ENCODE measurements at regions not wholly inside any gene's neighbourhood (a gene's known extent, or its start where the extent isn't known, plus 50 kb on each side); places are given as distances from the start of the nearest gene placed in this dataset.

DNA sequence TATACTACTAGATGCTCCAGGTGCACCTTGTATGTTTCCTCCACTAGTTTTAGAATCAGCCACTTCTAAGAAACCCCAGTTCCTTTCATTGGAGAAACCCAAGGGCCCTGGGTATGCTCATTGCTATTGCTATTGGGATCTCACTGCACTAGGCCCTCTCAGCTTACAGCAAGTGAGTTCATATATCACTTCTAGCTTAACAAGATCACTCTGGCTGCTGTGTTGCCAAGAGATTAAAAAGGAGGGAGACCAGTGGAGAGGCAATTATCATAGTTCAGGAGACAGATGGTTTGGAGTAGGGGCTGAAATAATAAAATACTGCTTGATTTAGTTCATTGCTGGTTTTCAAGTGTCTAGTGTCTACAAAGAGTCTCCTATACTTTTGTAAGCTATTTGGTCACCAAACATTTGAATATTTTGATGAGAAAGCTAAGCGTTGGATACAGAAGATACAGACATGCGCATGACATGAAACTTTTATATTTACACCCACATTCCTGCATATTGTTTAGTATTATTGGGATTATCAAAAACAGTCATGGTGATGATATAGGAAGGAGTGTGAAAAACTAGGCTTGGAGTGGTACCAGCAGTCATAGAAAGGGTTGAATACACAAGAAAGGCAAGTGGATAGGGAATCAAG is 671.9 kb downstream of the ADGRL2 start:
- DNase-seq (ENCODE audit: low spot score): no peak
- FAIRE-seq: no peak

DNA sequence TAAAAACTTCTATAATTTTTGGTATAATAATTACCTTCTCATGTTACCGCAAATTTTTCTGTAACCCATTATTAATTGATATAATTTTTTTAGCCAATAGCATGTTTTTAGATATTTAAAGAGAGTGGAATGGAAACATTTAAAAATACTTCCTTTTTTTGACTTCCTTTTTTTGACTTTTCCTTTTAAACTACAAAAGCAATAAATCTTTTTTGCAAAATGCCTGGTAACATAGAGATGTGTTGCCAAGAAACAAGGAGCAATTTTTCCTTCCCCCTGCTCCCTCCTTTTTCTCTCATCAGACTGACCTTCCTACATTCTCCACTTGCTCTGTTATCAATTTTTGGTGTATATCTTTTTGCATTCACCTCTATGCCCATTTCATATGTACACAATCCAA is 666.2 kb downstream of the ADGRL2 start:
- no peak for FAIRE-seq

GRCh38 chr1:82466416-82466815 is 665.7 kb downstream of the ADGRL2 start:
- FAIRE-seq: no peak
- DNase-seq (ENCODE audit: low spot score): no peak

More for the DNA sequence above, 666.2 kb downstream of the ADGRL2 start:
- no peak for DNase-seq (ENCODE audit: low spot score)

DNA sequence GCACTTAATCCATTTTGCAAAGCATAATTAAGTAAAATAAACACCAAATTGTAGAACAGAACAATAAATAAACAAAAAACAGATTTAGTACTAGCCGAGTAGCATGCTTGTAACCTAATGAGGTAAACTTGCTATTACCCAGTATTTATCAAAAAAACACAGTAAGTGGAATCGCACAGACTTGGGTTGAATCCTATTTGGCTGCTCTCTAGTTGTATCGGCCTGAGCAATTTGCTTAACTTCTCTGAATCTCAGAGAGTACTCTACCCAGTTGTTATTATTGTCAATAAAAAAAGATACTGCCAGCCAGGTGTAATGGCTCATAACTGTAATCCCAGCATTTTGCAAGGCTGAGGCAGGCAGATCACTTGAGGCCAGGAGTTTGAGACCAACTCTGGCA is 664.3 kb downstream of the ADGRL2 start:
- no peak for DNase-seq (ENCODE audit: low spot score)
- FAIRE-seq: no peak

DNA sequence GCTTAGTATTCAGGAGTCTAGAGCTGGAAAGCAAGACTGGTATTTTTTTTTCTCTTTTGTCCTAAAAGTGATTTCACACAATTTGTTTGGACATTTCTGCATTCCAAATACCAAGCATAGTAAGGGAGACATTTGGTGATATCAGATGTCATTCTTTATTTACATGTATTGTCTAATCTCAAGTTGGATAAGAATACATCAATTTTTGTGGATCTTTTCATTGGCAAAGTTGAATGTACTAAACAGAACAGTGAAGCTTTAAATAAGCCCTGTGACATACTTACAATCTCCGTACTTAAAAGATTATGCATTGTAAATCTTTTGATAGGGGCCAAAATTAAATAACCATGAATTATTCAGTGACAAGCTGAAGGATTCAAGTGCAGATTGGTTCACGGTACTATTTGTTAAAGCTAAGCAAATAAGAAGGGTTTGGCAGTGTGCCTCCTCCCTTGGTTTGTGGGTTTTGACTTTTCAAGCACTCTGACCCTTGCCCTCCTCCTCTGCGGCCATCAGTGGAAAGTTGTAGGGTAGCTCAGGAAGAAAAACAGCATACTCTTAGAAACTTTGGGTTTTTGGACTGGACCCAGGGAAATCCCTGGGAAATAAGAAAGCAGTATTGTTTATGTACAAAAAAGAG is 663.7 kb downstream of the ADGRL2 start:
- DNase-seq (ENCODE audit: low spot score): no peak

DNA sequence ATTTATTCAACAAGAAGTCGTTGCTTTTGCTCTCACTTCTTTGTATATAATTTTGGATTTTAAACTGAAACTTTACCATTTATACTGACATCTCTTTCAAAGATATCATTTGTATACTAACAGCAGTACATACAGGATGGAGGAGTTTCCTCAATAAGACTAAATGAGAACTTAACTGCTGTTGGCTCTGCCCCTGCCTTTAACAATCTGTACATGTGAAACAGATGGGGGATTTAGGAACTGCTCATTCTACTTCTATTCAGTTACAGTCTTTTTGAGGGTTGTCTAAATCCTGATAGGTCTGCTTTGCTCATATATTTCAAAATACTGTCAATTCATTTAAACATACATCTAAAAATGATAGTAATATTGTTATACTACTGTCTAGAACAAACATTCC is 663.2 kb downstream of the ADGRL2 start:
- FAIRE-seq (no peak), DNase-seq (ENCODE audit: low spot score) (no peak)

More for the DNA sequence above, 663.7 kb downstream of the ADGRL2 start:
- no peak for FAIRE-seq

DNA sequence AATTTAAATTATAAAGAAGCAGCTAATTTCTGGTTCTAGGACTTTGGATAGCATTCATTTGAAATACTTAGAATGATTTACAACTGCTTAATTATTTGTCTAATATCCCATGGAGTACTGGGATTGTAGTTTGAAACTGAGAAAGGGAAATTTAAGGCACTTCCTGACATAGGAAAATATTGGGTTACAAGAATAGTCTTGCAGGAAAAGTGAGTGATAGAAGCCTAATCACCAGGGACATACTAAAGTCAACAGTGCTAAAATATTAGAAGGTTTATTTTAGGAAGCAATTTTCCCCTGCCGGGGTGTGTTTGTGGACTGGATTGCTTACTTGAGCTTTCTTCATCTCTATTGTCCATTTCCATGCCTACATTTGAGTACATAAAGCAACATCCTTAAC is 661.6 kb downstream of the ADGRL2 start:
- FAIRE-seq (no peak), DNase-seq (ENCODE audit: low spot score) (no peak)

DNA sequence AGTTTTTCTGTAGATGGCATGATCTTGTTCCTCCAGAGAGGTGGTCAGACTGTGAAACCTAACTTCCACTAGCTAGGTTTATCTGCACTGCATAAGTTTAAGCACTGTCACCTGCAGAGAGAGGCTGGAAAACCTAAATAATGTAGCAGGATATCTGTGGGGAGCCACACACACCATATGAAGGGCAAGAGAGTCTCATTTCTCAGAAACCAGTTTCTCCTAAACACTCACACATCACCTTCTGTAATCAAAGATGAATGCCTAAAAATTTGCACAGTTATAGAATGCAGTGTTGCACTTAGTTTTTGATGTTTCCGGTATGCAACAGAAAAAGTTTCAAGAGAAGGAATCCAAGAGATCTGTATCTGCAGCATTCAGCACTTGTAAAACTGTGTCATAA is 654.6 kb downstream of the ADGRL2 start:
- no peak for DNase-seq (ENCODE audit: low spot score)
- FAIRE-seq: no peak

DNA sequence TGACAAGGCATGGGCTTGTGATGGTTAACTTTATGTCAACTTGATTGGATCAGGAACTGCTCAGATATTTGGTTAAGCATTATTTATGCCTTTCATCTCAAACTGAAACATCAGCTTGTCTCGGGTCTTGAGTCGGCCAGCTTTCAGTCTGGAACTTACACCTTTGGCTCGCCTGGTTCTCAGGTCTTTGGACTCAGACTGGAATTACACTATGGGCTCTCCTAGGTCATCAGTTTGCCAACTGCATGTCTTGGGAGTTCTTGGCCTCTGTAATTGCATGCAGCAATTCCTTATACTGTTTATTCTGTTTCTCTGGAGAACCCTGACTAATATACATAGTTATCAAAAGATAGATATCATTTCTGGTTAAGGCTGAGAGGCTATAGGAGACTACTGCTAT is 653.7 kb downstream of the ADGRL2 start:
- no peak for FAIRE-seq
- no peak for DNase-seq (ENCODE audit: low spot score)

DNA sequence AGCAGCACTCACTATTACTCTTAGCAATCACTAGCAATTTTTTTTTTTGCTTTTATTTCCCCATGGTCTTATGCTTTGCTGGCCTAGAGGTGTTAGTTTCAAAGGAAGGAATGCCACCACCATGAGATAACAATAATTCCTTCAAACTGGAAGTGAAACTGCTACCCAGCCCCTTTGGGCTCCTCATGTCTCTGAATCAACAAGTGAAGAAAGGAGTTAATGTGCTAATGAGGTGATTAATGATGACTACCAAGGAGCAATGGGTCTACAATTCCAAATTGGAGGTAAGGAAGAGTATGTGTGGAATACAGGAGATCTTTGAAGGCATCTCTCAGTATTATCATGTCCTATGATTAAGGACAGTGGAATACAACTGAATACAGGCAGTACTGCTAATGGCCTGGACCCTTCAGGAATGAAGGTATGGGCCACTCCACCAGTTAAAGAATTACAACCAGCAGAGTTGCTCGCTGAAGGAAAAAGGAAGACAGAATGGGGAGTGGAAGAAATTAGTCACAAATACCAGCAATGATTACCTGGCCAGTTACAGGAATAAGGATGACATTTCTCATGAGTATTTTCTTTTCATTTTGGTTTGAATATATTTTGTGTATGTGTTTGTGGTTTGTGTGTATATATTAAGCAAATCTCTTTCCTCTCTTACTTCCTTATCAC is 652.9 kb downstream of the ADGRL2 start:
- DNase-seq (ENCODE audit: low spot score) (no peak), FAIRE-seq (no peak)

DNA sequence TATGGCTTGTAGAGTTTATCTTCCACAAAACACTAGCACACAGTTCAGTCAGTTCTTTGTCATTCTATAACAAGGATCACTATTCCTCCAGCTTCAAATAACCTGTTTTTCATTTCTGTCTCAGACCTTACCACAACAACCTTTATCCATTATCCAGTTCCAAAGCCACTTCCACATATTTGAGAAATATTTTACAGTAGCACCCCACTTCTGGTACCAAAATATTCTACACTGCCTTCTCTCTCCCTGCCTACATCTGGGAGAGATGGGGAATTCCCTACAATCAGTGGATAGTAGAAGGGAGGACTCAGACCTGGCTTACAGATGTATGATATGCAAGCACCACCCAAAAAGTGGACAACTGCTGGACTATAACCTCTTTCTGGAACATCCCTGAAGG is 651.4 kb downstream of the ADGRL2 start:
- DNase-seq (ENCODE audit: low spot score) (no peak), FAIRE-seq (no peak)

DNA sequence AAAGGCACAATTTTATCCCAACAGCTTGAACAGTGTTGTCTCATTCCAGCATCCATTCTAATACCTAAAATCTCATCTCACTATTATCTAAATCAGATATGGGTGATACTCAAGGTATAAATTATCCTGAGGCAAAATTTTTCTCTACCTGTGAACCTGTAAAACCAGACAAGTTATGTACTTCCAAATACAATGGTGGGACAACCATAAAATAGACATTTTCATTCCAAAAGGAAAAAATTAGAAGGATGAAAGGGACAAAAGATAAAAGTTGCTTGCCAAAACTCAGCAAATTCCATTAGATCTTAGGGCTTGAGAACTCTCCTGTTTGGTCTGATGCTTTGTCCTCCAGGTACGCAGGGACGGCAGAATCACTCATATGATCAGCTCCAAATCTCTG is 650.5 kb downstream of the ADGRL2 start:
- no peak for DNase-seq (ENCODE audit: low spot score)

DNA sequence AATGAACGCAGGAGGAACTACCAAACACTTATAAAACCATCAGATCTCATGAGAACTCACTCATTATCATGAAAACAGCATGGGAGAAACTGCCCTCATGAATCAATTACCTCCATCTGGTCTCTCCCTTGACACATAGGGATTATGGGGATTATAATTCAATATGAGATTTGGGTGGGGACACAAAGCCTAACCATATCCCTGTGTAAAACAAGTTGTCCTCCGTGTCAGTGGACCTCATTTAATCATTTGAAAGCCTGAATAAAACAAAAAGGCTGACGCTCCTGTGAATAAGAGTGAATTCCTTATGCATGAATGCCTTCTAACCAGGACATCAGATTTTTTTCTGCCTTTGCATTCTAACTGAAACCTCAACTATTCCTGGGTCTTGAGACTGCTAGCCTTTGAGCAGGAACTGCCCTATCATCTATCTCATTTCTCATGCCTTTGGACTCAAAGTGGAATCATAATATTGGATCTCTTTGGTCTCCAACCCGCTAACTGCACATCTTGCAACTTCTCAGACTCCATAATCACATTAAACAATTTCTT is 648.8 kb downstream of the ADGRL2 start:
- DNase-seq (ENCODE audit: low spot score) (no peak), FAIRE-seq (no peak)

More for the DNA sequence above, 650.5 kb downstream of the ADGRL2 start:
- no peak for FAIRE-seq

GRCh38 chr1:82446955-82447354 is 646.2 kb downstream of the ADGRL2 start:
- FAIRE-seq: no peak
- DNase-seq (ENCODE audit: low spot score): no peak

DNA sequence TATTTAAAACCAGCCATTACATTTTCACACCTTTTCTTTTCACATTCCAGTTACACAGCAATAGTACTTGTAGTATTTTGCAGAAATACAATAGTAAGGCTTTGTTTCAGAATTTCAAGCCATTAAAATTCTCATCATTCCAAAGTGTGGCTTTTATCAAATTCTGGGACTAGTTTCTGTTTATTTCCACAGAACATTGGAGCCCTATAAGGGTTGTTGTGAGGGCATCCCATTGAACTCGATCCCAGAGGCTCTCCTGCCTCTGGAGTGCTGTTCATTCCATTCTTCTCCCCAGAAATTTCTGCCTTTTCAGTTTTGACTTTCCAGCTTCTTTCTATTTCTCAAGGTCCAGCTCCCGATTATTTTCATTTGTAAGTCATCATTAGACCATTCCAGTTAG is 645.5 kb downstream of the ADGRL2 start:
- FAIRE-seq (no peak), DNase-seq (ENCODE audit: low spot score) (no peak)

- DNase-seq (ENCODE audit: low spot score) (no peak), FAIRE-seq (no peak)
Measured at GRCh38 chr1:82445827-82446226, 645.1 kb downstream of the ADGRL2 start.

DNA sequence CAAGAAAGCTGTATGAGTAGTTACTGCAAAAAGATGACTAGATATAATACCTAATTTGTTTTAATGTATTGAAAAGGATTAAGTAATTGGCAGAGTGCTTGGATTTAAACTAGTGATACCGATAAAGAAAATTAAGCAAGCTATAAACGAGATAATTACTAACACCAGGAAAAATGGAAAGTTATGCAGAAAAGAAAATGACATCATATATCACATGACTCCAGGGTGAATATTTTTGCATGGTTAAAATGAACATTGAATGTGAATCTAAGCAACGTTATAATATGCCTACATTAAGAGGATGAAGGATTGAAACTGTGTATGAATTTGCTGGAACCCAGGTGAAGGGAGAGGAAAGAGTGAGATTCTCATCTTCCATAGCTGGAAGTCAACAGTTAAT is 644.4 kb downstream of the ADGRL2 start:
- DNase-seq (ENCODE audit: low spot score): no peak
- no peak for FAIRE-seq

DNA sequence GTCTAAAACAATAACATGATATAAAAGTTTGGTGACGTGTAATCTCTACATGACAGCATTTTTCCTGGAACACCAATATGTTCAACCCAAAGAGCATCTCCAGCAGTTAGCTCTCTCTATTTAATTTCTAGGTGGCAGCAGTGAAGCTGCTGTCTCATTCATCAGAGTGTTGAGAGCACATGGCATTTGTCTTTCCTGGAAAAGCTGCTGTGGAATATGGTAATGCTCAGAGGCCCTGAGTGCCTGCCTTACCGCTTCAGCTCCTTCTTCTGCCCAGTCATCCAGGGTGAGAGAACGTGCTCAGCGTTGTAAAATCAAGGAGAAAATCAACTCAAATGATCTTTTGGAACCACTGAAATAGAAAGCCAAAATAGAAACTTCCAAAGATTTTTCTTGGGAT is 640.7 kb downstream of the ADGRL2 start:
- DNase-seq (ENCODE audit: low spot score) (no peak), FAIRE-seq (no peak)

DNA sequence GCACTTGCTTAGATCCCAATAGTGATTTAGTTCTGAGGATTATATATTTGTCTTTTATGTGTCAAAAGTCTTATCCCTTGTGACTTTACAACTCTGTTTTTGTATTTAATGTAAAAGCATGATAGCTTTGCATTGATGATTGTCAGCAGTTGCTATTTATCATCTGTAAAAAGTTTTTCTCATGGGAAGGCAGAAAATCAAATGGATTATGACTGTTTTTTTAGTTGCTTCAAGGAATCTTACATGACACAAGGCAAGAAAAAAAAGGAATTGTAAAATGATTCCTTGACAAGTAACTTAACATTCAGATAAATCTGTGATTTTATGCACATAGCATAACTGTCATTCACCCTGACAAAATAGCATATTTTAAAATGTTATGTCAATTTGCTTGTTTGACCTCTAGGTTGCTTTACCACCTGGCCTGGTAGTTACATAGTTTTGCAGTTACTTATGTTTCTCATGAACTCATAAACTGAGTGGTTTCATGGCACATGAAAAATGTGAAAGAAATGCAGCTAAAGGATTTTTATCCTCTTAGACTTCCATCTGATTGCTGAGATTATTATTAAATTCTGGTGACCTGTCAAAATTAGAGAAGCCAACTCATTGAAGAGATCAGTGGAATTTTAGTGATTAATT is 622.6 kb downstream of the ADGRL2 start:
- FAIRE-seq (no peak), DNase-seq (ENCODE audit: low spot score) (no peak)

GRCh38 chr1:82421782-82422181 is 621.0 kb downstream of the ADGRL2 start:
- no peak for FAIRE-seq
- DNase-seq (ENCODE audit: low spot score): no peak

DNA sequence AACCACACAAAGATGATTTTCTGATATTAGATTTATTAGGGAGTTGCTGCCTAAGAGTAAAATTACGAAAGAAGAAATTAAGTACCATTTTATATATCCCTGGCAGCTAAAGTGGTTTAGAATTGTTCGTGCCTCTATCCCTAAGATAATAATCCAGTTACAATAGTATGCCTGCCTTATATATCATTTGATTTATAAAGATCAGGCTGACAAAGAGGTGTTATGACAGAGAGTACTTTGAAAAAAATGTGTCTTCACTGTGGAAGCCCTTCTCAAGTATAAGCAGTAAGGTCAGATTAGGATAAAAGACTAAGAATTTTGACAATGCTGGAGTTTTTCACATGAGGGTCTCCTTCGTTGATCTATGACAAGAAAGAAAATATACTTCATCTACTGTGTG is 619.9 kb downstream of the ADGRL2 start:
- DNase-seq (ENCODE audit: low spot score) (no peak), FAIRE-seq (no peak)

DNA sequence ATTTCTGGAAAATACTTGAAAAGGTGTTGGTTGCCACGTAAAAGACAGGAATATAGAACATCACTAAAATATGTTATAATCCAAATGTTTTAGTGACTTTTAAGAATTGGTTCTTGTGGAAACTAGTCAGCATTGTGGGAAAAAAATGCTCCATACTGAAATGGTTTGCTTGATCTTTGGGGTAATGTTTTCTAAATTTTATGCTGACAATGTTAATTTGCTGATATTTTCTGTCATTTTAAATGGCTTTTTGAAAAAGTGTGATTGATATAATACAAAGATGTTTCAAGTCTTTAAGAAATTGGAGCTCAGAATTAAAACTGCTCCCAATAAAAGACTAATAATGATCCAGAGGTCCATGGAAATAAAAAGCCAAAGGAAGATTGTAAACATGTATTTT is 610.9 kb downstream of the ADGRL2 start:
- DNase-seq (ENCODE audit: low spot score): no peak
- no peak for FAIRE-seq
